GM12878 (cell line): ENCODE measurements at regions not wholly inside any gene's neighbourhood (a gene's known extent, or its start where the extent isn't known, plus 50 kb on each side); places are given as distances from the start of the nearest gene placed in this dataset.

Experiments
- ATAC-seq: fragments of 200-7000 bp; cut with Tn5 transposase; 3 replicates; pipeline ENCODE4 v1.9.1; 2020; ENCODE audit warnings: mild to moderate bottlenecking, moderate library complexity
- BruUV-seq: library from RNA; stranded (reverse); fragments of 400-500 nt; replicated peaks from 2 replicates; lab custom pipeline; 2021; lab: Mats Ljungman, UMichigan
- CTCF ChIA-PET: fragments of 300-600 bp; sonication (Branson Sonifier 250); formaldehyde crosslinking; extraction: SDS; loops from one replicate; lab custom pipeline; 2021; ENCODE audit warnings: inconsistent platforms; lab: Yijun Ruan, JAX
- POLR2A ChIA-PET: fragments of 350-600 bp; formaldehyde crosslinking; extraction: SDS; loops from one replicate; lab custom pipeline; 2021; ENCODE audit warnings: inconsistent platforms; lab: Charles Lee
- RAD21 ChIA-PET: fragments of 300-600 bp; sonication (Branson Sonifier 250); formaldehyde crosslinking; loops from one replicate; lab custom pipeline; 2023; ENCODE audit warnings: antibody characterized with exemption; ENCODE audit not compliant: unreplicated experiment; lab: Charles Lee
- SMC1A ChIA-PET: fragments of 300-600 bp; sonication (Branson Sonifier 250); formaldehyde crosslinking; loops from one replicate; lab custom pipeline; 2023; ENCODE audit not compliant: unreplicated experiment, uncharacterized antibody; lab: Charles Lee
- DNase-seq: peaks from one replicate; pipeline ENCODE4 v3.0.0-alpha.2; 2011; ENCODE audit warnings: low read depth, low spot score
- FAIRE-seq: peaks from 3 replicates; lab custom pipeline; 2011; peaks lifted over from hg19 to GRCh38; lab: Jason Lieb, UNC
- H2AFZ ChIP-seq: 2 replicates; pipeline ENCODE4 v1.6.0; 2011; ENCODE audit warnings: low read depth, low read length, control low read depth; ENCODE audit not compliant: control insufficient read depth
- H3K27ac ChIP-seq: 2 replicates; pipeline ENCODE4 v1.5.1; 2011; ENCODE audit warnings: control low read depth; ENCODE audit not compliant: control insufficient read depth, insufficient read depth
- H3K27me3 ChIP-seq, 2 experiments: replicated peaks in 1 of 2; 2 replicates each; pipeline versions ENCODE4 v1.6.0 to v1.6.1; 2011; ENCODE audit warnings: low read length in 1 of 2; ENCODE audit not compliant: control insufficient read depth in 2 of 2, insufficient read depth in 2 of 2
- H3K36me3 ChIP-seq, 2 experiments: 2 replicates each; pipeline ENCODE4 v1.5.1; 2011; ENCODE audit warnings: low read length in 1 of 2; ENCODE audit not compliant: control insufficient read depth in 2 of 2, insufficient read depth in 2 of 2
- H3K4me1 ChIP-seq: 2 replicates; pipeline ENCODE4 v1.6.1; 2011; ENCODE audit warnings: mild to moderate bottlenecking, low read length, moderate library complexity, mixed read lengths; ENCODE audit not compliant: control insufficient read depth, insufficient read depth
- H3K4me2 ChIP-seq: 2 replicates; pipeline ENCODE4 v1.6.0; 2011; ENCODE audit warnings: control low read depth; ENCODE audit not compliant: control insufficient read depth, insufficient read depth
- H3K4me3 ChIP-seq: fragments of 200-600 bp; sonication (generic); 2 replicates; pipeline ENCODE4 v1.5.1; 2016
- H3K79me2 ChIP-seq: 2 replicates; pipeline ENCODE4 v1.6.0; 2011; ENCODE audit warnings: low read length; ENCODE audit not compliant: control insufficient read depth, insufficient read depth
- H3K9ac ChIP-seq: 2 replicates; pipeline ENCODE4 v1.8.0; 2011; ENCODE audit warnings: low read length, control low read depth, mixed read lengths; ENCODE audit not compliant: control insufficient read depth, insufficient read depth
- H3K9me3 ChIP-seq: replicated peaks from 3 replicates; pipeline ENCODE4 v1.5.1; 2011; ENCODE audit warnings: mild to moderate bottlenecking, low read length; ENCODE audit not compliant: control insufficient read depth, insufficient read depth
- H4K20me1 ChIP-seq: 2 replicates; pipeline ENCODE4 v1.6.0; 2011; ENCODE audit not compliant: control insufficient read depth, insufficient read depth
- ATF2 ChIP-seq: IDR thresholded peaks from 2 replicates; pipeline ENCODE4 v1.6.1; 2012; ENCODE audit warnings: low read length, inconsistent platforms
- CUX1 ChIP-seq: IDR thresholded peaks from 2 replicates; pipeline ENCODE4 v1.6.1; 2012; ENCODE audit warnings: improper control_type of control experiment, low read depth, low read length; ENCODE audit not compliant: insufficient replicate concordance
- FOXK2 ChIP-seq: fragments of 450-650 bp; IDR thresholded peaks from 2 replicates; pipeline ENCODE4 v1.6.1; 2017; ENCODE audit warnings: mild to moderate bottlenecking, moderate library complexity
- MYC ChIP-seq: IDR thresholded peaks from 2 replicates; pipeline ENCODE4 v1.6.1; 2011; ENCODE audit warnings: mild to moderate bottlenecking, low read length, moderate library complexity, inconsistent platforms; ENCODE audit not compliant: insufficient read depth, insufficient replicate concordance, insufficient read length, severe bottlenecking
- NFXL1 ChIP-seq: fragments of 450-650 bp; IDR thresholded peaks from 2 replicates; pipeline ENCODE4 v1.6.1; 2017; ENCODE audit warnings: antibody characterized with exemption, mild to moderate bottlenecking, borderline replicate concordance
- NFYB ChIP-seq: IDR thresholded peaks from 2 replicates; pipeline ENCODE4 v1.6.1; 2011; ENCODE audit warnings: low read depth, mild to moderate bottlenecking, low read length, improper control_type of control experiment, moderate library complexity; ENCODE audit not compliant: insufficient read depth
- NR2F1 ChIP-seq: fragments of 450-650 bp; conservative IDR thresholded peaks from 2 replicates; pipeline ENCODE4 v1.6.1; 2017; ENCODE audit warnings: mild to moderate bottlenecking
- POLR2A ChIP-seq: IDR thresholded peaks from 2 replicates; pipeline ENCODE4 v1.6.1; 2011; ENCODE audit warnings: low read depth, mild to moderate bottlenecking, low read length
- RCOR1 ChIP-seq: conservative IDR thresholded peaks from 2 replicates; pipeline ENCODE4 v1.6.1; 2012; ENCODE audit warnings: low read depth, low read length, improper control_type of control experiment
- RELA ChIP-seq: fragments of 450-650 bp; IDR thresholded peaks from 2 replicates; pipeline ENCODE4 v1.8.0; 2014; ENCODE audit warnings: borderline replicate concordance; ENCODE audit not compliant: partially characterized antibody
- SIN3A ChIP-seq: IDR thresholded peaks from 2 replicates; pipeline ENCODE4 v1.6.1; 2012; ENCODE audit warnings: low read depth, low read length, improper control_type of control experiment
- SREBF2 ChIP-seq: IDR thresholded peaks from 2 replicates; pipeline ENCODE4 v1.6.1; 2012; ENCODE audit warnings: mild to moderate bottlenecking, low read length
- TAF1 ChIP-seq: IDR thresholded peaks from 2 replicates; pipeline ENCODE4 v1.6.1; 2011; ENCODE audit warnings: mild to moderate bottlenecking, low read depth, low read length, borderline replicate concordance
- TARDBP ChIP-seq: IDR thresholded peaks from 2 replicates; pipeline ENCODE4 v1.6.1; 2016; ENCODE audit warnings: borderline replicate concordance
- ZZZ3 ChIP-seq: IDR thresholded peaks from 2 replicates; pipeline ENCODE4 v1.6.1; 2011; ENCODE audit warnings: low read depth; ENCODE audit not compliant: control insufficient read depth, insufficient read length
- WGBS: methylation state at CpG from one replicate; pipeline ENCODE4 v1.1.6; 2016; ENCODE audit warnings: low lambda C conversion rate; ENCODE audit not compliant: insufficient replicate concordance, insufficient coverage; ENCODE audit errors: missing lambda C conversion rate; 5-methylcytosine and 5-hydroxymethylcytosine counted together
- in situ Hi-C: fragments of 300-500 bp; cut with MboI; formaldehyde crosslinking; loops from 9 replicates; pipeline ENCODE4 v1.14.3; 2018; ENCODE audit warnings: mixed read lengths
- intact Hi-C: fragments of 100-400 bp; cut with micrococcal nuclease; formaldehyde crosslinking; loops from one replicate; pipeline ENCODE4 v1.14.2; 2022; ENCODE audit not compliant: unreplicated experiment

GRCh38 chr6:170049641-170050561 lies 241.0 kb downstream of the DLL1 start (continued):
- TF ChIP-seq MYC (no peak), POLR2A (no peak)

- in situ Hi-C loops: no loop called here
- Histone ChIP-seq H3K9me3 (no peaks in the 10 kb centered on the region; the same call in 2 of the 3 replicates), H4K20me1 (no peaks in the 10 kb centered on the region)
- TF ChIP-seq TAF1 (no peak), RCOR1 (no peak), FOXK2 (no peak), TARDBP (no peak), ZZZ3 (no peak), ATF2 (no peak), NFXL1 (no peak), SREBF2 (no peak), CUX1 (no peak), NR2F1 (no peak), SIN3A (no peak), NFYB (no peak), RELA (no peak)
Measured at GRCh38 chr6:170048615-170049256, 242.1 kb downstream of the DLL1 start.

More at GRCh38 chr6:170048615-170049256, 242.1 kb downstream of the DLL1 start:
- no TSS peak for BruUV-seq
- 41% methylated on average over 16 of the region's 16 CpGs for WGBS
- Histone ChIP-seq H3K27ac (no peak overlapping the region), H3K4me1 (no peaks in the 10 kb centered on the region), H3K36me3 (no peaks in the 10 kb centered on the region), H3K27me3 (no peaks in the 10 kb centered on the region), H3K79me2 (no peaks in the 10 kb centered on the region), H3K9ac (no peak overlapping the region), H2AFZ (no peak overlapping the region), H3K4me3 (no peak overlapping the region), H3K4me2 (no peak overlapping the region)
- intact Hi-C loops: no loop called here
- POLR2A ChIA-PET: no interaction called here
- DNase-seq: no peak
- SMC1A ChIA-PET: no interaction called here
- FAIRE-seq: no peak
- RAD21 ChIA-PET: no interaction called here
- no peak for ATAC-seq
- CTCF ChIA-PET: no interaction called here
